Cardiac fibroblast (primary cell): ENCODE measurements at regions not wholly inside any gene's neighbourhood (a gene's known extent, or its start where the extent isn't known, plus 50 kb on each side); places are given as distances from the start of the nearest gene placed in this dataset.

Experiments used
- DNase-seq, 2 donors: peaks; one replicate each; pipeline versions ENCODE4 v3.0.0 to v3.0.0-alpha.2; 2010; ENCODE audit warnings: low read depth in 2 of 2
- H3K4me3 ChIP-seq, 2 donors: replicated peaks in 1 of 2; 1 replicate in 1 of 2; 2 replicates in 1 of 2; pipeline ENCODE4 v1.5.1; 2011; ENCODE audit warnings: low read depth in 2 of 2, low read length in 2 of 2, mild to moderate bottlenecking in 2 of 2, moderate library complexity in 1 of 2
- TF ChIP-seq, protein P1 (sequence below): IDR thresholded peaks from one replicate; pipeline ENCODE4 v1.5.1; 2011; ENCODE audit warnings: low read depth, mild to moderate bottlenecking, low read length, inconsistent platforms

DNA sequence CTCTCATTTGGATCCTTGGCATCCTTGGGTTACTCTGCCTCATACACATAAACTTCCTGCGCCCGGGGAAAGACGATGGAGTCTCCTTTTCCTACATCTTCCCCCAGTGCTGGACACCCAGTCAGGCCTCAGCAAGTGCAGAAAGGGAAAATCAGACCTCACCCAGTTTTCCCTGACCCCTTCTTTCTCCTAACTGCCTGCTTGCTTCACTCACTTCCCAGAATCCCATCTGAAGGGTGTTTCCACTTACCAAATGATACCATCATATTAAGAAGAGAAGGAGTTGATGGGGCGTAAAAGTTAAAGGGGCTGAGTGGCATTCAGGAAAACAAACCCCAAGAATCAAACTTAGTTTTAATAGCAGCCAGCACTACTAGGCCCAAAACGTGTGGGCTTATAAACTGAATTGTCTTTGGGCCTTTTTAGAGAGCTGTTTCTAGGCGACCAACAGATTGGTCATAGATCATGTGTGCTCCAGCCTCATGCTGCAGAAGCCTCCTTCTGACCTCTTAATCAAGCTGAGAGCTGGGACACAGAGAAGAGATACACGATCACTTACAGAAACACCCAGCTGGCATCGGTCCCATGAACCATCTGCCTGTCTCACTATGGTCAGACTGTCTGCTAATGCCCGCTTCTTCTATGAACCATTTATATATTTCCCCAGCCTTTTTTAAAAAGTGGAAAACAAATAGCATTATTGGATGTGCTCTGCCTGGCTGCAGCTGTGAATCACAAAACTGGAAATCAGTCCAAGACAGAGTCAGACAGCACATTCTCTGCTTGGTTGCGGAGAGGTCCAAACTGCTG lies 165.7 kb upstream of the SLC14A2 start:
- TF ChIP-seq, protein P1, sequence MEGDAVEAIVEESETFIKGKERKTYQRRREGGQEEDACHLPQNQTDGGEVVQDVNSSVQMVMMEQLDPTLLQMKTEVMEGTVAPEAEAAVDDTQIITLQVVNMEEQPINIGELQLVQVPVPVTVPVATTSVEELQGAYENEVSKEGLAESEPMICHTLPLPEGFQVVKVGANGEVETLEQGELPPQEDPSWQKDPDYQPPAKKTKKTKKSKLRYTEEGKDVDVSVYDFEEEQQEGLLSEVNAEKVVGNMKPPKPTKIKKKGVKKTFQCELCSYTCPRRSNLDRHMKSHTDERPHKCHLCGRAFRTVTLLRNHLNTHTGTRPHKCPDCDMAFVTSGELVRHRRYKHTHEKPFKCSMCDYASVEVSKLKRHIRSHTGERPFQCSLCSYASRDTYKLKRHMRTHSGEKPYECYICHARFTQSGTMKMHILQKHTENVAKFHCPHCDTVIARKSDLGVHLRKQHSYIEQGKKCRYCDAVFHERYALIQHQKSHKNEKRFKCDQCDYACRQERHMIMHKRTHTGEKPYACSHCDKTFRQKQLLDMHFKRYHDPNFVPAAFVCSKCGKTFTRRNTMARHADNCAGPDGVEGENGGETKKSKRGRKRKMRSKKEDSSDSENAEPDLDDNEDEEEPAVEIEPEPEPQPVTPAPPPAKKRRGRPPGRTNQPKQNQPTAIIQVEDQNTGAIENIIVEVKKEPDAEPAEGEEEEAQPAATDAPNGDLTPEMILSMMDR = no peak
- H3K4me3 ChIP-seq = no peak overlapping the region
- peak; percentile 0 to 31 for DNase-seq

DNA sequence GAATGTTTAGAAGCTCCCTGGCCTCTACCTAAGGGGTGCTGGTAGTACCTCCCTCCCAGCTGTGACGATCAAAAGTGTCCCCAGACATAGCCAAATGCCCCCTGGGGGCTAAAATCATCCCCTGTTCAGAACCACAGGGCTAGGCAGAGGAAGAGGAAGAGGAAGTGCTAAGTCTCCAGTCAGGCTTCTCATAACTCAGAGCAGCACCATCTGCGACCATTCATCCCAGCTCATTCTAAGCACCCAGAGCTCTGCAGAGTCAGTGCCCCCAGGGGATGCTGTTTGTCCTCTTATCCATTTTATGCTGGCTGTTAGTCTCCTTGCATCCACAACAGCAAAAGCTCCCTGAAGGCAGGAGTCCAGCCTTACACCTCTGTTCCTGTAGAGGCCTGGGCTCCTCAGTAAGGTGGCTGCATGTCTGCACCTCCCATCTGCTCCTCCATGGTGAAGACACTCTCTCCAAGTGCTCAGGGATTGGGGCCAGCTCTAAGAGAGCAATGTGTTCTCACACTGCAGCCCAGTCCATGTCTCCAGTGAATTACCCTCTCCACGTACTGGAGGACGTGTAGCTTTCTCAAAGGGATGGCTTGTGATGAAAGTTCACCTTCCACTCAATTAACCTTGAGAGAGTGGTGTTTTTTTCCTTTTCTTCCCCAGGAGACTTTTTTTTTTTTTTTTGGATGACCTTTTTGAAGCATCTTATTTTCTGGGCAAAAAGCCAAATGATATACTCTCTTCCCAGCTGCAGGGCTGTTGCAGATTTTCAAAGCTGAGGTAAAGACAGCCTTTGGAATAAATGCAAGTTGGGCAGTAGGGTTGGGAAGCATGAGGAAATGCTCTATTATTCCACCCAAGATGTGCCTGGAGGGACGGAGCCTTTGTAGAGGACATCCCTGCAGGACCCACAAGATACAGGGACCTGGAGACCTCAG lies 158.9 kb upstream of the SLC14A2 start:
- no peak overlapping the region for H3K4me3 ChIP-seq
- no peak for DNase-seq
- TF ChIP-seq, protein P1 = no peak

DNA sequence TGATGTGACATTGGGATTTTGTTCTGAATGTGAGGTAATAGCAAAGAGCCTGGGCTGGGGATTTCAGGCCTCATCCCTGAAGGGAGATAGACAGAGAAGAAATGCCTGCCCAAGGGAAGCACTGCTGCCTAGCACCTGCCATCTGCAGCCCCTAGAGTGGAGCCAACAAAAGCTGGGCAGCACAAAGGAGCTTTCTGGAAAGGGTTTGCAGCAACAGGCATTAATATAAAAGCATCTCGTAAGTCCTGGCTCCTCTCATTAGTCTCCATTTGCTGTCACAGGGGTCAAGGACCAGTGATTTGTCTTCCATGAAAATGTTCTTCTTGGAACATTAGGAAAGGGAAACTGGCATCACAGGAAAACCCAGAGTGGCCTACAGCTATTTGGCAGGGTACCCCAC lies 157.2 kb upstream of the SLC14A2 start:
- DNase-seq = no peak
- no peak overlapping the region for H3K4me3 ChIP-seq
- TF ChIP-seq, protein P1 = no peak

DNA sequence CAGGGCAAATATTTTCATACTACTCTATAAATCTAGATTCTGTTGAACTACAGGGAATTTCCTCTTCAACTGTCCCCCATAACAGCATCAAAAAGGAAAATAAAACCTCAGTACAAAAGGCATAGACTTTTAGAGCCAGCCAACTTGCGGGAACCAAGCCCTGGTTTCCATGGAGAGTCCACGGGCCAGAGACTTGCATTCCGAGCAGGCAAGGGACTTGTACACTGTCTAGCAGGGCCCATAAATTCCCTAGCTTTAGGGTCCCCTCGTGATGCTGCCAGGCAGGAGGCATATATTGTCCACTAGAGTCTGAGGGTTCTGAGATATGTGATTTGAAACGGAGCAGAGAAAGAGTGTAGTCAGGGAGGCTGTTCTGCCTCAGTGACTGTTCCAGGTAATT lies 153.1 kb upstream of the SLC14A2 start:
- DNase-seq = no peak
- TF ChIP-seq, protein P1 = no peak
- no peak overlapping the region for H3K4me3 ChIP-seq

DNA sequence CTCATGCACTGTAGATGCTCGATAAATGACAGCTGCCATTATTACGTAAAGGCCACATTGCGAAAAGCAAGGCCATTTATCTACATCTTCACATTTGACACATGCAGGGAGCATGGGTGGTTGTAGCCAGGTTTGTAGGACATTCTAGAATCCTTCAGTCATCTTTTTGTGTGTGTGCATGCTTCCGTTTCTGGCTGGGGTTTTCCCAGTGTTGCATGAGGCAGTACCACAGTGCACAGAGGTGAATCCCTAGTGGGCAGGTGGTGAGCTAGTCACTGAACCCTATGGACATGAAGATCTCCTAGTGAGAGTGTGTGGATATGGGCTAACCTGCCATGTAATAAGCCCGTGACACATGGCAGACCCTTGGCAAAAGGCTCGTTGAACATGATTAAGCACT lies 151.8 kb upstream of the SLC14A2 start:
- no peak for DNase-seq
- no peak overlapping the region for H3K4me3 ChIP-seq
- TF ChIP-seq, protein P1 = no peak

DNA sequence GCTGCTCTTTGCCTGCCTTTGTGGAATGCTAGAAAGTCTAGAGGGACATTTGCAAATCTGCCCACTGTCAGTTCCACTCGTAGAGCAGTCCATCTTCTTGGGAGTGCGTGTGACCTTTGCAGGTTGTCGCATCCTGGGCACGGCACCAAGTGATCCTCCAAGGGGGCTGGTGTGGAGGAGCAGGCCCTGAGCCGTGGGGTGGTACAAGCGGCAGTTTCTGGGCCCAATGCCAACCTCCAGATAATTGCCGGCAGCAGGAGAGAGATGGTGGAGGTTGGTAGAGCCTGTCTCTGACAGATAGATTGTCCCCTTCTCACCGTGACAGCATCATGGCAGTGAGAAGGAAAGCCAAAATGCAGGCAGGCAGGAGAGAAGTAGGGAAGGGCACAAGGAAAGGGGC lies 150.7 kb upstream of the SLC14A2 start:
- no peak for DNase-seq
- H3K4me3 ChIP-seq = no peak overlapping the region
- TF ChIP-seq, protein P1 = no peak
